ENCODE measurements at regions not wholly inside any gene's neighbourhood (a gene's known extent, or its start where the extent isn't known, plus 50 kb on each side); places are given as distances from the start of the nearest gene placed in this dataset.

DNA sequence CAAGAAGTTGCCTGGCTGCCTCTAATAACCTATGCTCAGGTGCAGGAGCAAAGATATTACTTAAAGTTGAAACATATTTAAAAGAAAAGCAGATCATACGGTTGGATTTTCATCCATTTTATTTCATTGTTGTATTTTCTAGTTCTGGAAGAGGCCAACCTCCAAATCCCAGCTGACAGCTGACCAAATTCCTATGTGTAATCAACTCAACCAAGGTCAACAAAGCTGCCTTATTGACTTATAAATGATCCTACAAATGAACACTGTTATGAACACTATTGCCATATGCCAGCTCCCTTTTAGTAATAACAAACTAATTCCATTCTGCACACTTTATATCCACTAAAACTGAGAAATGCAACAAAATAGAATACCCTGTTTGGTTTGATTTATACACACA, 1537.4 kb downstream of the SLITRK1 start:
- TF ChIP-seq CTCF (IDR thresholded peaks at IDR 0.05; ENCODE audit: low read depth, low read length, missing input control): no peak
- no peak for TF ChIP-seq TAF1 (conservative IDR thresholded peaks at IDR 0.05)
